Nephron progenitor cell (in vitro differentiated cells): ENCODE measurements at regions not wholly inside any gene's neighbourhood (a gene's known extent, or its start where the extent isn't known, plus 50 kb on each side); places are given as distances from the start of the nearest gene placed in this dataset.

ENCODE experiments used
- DNase-seq: peaks from one replicate; pipeline ENCODE4 v3.0.0; 2021
- H3K27ac Mint-ChIP-seq: 2 replicates; pipeline ENCODE4 v1.8.0; 2021; ENCODE audit warnings: mild to moderate bottlenecking, moderate library complexity, mixed read lengths
- H3K27me3 Mint-ChIP-seq: 2 replicates; pipeline ENCODE4 v1.8.0; 2021; ENCODE audit warnings: mild to moderate bottlenecking, low read depth, mixed read lengths; ENCODE audit not compliant: poor library complexity
- H3K36me3 Mint-ChIP-seq: 2 replicates; pipeline ENCODE4 v1.8.0; 2021; ENCODE audit warnings: low read depth, mixed read lengths
- H3K4me1 Mint-ChIP-seq: 2 replicates; pipeline ENCODE4 v1.8.0; 2021; ENCODE audit warnings: mixed read lengths
- H3K4me3 Mint-ChIP-seq: 2 replicates; pipeline ENCODE4 v1.8.0; 2021; ENCODE audit warnings: mild to moderate bottlenecking, moderate library complexity, mixed read lengths
- H3K9me3 Mint-ChIP-seq: 2 replicates; pipeline ENCODE4 v1.8.0; 2021; ENCODE audit warnings: mild to moderate bottlenecking, moderate library complexity, mixed read lengths
- CTCF ChIP-seq: fragments of 200-600 bp; sonication (generic); IDR thresholded peaks from 2 replicates; pipeline ENCODE4 v1.5.0; 2021; ENCODE audit warnings: antibody characterized with exemption

GRCh38 chr4:108244606-108245005 lies 75.9 kb upstream of the LEF1 start:
- Mint-ChIP-seq H3K4me1 (peaks cover 21% of the 10 kb centered on the region), H3K27ac (no peak overlapping the region), H3K27me3 (no peaks in the 10 kb centered on the region), H3K4me3 (no peak overlapping the region), H3K36me3 (peaks cover 7% of the 10 kb centered on the region), H3K9me3 (peaks cover 14% of the 10 kb centered on the region)
- DNase-seq: no peak
- TF ChIP-seq CTCF: no peak

- Mint-ChIP-seq H3K9me3 (peaks cover 4% of the 10 kb centered on the region), H3K27me3 (no peaks in the 10 kb centered on the region), H3K36me3 (no peaks in the 10 kb centered on the region), H3K4me1 (no peaks in the 10 kb centered on the region), H3K27ac (no peak overlapping the region), H3K4me3 (no peak overlapping the region)
- no peak for DNase-seq
- no peak for TF ChIP-seq CTCF
Observed at GRCh38 chr4:108240366-108240765, 71.6 kb upstream of the LEF1 start.

- Mint-ChIP-seq H3K4me1 (no peaks in the 10 kb centered on the region), H3K27me3 (no peaks in the 10 kb centered on the region), H3K9me3 (peaks cover 23% of the 10 kb centered on the region), H3K4me3 (no peak overlapping the region), H3K27ac (no peak overlapping the region), H3K36me3 (peaks cover 1% of the 10 kb centered on the region)
- no peak for TF ChIP-seq CTCF
- no peak for DNase-seq
Observed at GRCh38 chr4:108237693-108238092, 69.0 kb upstream of the LEF1 start.

- H3K4me3 Mint-ChIP-seq: no peak overlapping the region
- H3K27ac Mint-ChIP-seq: no peak overlapping the region
- no peaks in the 10 kb centered on the region for H3K27me3 Mint-ChIP-seq
- no peaks in the 10 kb centered on the region for H3K4me1 Mint-ChIP-seq
- no peak for TF ChIP-seq CTCF
- peaks cover 13% of the 10 kb centered on the region for H3K36me3 Mint-ChIP-seq
- H3K9me3 Mint-ChIP-seq: peaks cover 37% of the 10 kb centered on the region
- no peak for DNase-seq
Observed at GRCh38 chr4:108236264-108236663, 67.5 kb upstream of the LEF1 start.

GRCh38 chr4:108227923-108228322 lies 59.2 kb upstream of the LEF1 start:
- peaks cover 5% of the 10 kb centered on the region for H3K4me1 Mint-ChIP-seq
- H3K9me3 Mint-ChIP-seq: peaks cover 17% of the 10 kb centered on the region
- TF ChIP-seq CTCF: no peak
- H3K27me3 Mint-ChIP-seq: no peaks in the 10 kb centered on the region
- H3K4me3 Mint-ChIP-seq: no peak overlapping the region
- peaks cover 13% of the 10 kb centered on the region for H3K36me3 Mint-ChIP-seq
- DNase-seq: no peak
- H3K27ac Mint-ChIP-seq: no peak overlapping the region

- Mint-ChIP-seq H3K27me3 (no peaks in the 10 kb centered on the region), H3K4me3 (no peak overlapping the region), H3K9me3 (no peaks in the 10 kb centered on the region), H3K27ac (no peak overlapping the region), H3K36me3 (no peaks in the 10 kb centered on the region), H3K4me1 (peaks cover 5% of the 10 kb centered on the region)
- no peak for DNase-seq
- TF ChIP-seq CTCF: no peak
Observed at GRCh38 chr4:108224611-108225053, 55.9 kb upstream of the LEF1 start.
